Mammary epithelial cell (primary cell): ENCODE measurements at regions not wholly inside any gene's neighbourhood (a gene's known extent, or its start where the extent isn't known, plus 50 kb on each side); places are given as distances from the start of the nearest gene placed in this dataset.
"Not testable (repeated sequence)": the region's sequence is repeated elsewhere in the genome, so short reads cannot be mapped to it uniquely, and the experiment has no call there.

Source experiments
- EZH2 ChIP-seq: IDR thresholded peaks from 2 replicates; pipeline ENCODE4 v1.6.1; 2012; ENCODE audit warnings: low read length, inconsistent platforms, borderline replicate concordance
- TF ChIP-seq, protein P1 (sequence below), 2 donors: IDR thresholded peaks in 1 of 2; conservative IDR thresholded peaks in 1 of 2; 2 replicates each; pipeline ENCODE4 v1.5.1; 2011 to 2012; ENCODE audit warnings: inconsistent platforms in 2 of 2, low read length in 2 of 2, mild to moderate bottlenecking in 2 of 2, control low read depth in 1 of 2, low read depth in 1 of 2; ENCODE audit not compliant: insufficient read depth in 1 of 2; ENCODE audit errors: extremely low read depth in 1 of 2

DNA sequence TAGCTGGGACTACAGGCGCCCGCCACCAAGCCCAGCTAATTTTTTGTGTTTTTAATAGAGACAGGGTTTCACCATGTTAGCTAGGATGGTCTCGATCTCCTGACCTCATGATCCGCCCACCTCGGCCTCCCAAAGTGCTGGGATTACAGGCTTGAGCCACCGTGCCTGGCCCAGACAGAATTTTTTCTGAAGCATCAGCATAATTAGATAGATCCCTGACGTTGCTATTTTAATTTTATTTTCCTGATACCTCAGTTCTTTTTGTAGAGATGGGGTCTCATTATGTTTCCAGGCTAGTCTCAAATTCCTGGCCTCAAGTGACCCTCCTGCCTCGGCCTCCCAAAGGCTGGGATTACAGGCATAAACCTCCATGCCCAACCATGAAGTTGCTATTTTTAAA is 79.8 kb downstream of the P2RY1 start:
- TF ChIP-seq, protein P1, sequence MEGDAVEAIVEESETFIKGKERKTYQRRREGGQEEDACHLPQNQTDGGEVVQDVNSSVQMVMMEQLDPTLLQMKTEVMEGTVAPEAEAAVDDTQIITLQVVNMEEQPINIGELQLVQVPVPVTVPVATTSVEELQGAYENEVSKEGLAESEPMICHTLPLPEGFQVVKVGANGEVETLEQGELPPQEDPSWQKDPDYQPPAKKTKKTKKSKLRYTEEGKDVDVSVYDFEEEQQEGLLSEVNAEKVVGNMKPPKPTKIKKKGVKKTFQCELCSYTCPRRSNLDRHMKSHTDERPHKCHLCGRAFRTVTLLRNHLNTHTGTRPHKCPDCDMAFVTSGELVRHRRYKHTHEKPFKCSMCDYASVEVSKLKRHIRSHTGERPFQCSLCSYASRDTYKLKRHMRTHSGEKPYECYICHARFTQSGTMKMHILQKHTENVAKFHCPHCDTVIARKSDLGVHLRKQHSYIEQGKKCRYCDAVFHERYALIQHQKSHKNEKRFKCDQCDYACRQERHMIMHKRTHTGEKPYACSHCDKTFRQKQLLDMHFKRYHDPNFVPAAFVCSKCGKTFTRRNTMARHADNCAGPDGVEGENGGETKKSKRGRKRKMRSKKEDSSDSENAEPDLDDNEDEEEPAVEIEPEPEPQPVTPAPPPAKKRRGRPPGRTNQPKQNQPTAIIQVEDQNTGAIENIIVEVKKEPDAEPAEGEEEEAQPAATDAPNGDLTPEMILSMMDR (conservative IDR thresholded peaks at IDR 0.05 in 1 of 2, IDR thresholded peaks at IDR 0.05 in 1 of 2; ENCODE audit: extremely low read depth in 1 of 2, insufficient read depth in 1 of 2, low read depth in 1 of 2, low read length in 2 of 2): not testable (repeated sequence)
- not testable (repeated sequence) for TF ChIP-seq EZH2
